RWPE1 (cell line): ENCODE measurements at regions not wholly inside any gene's neighbourhood (a gene's known extent, or its start where the extent isn't known, plus 50 kb on each side); places are given as distances from the start of the nearest gene placed in this dataset.

Experiments used
- CTCF ChIA-PET: fragments of 350-600 bp; sonication (Branson Sonifier 250); formaldehyde crosslinking; extraction: SDS; loops from one replicate; lab custom pipeline; 2021; lab: Yijun Ruan, JAX
- POLR2A ChIA-PET: fragments of 400-600 bp; formaldehyde crosslinking; extraction: SDS; loops from one replicate; lab custom pipeline; 2020; ENCODE audit warnings: antibody characterized with exemption; ENCODE audit not compliant: low non-redundant PET; lab: Yijun Ruan, JAX
- DNase-seq: peaks from one replicate; pipeline ENCODE4 v3.0.0; 2012; ENCODE audit warnings: low spot score
- H3K27ac ChIP-seq: fragments of 450-650 bp; 2 replicates; pipeline ENCODE4 v1.5.1; 2017
- TF ChIP-seq, protein P1 (sequence below): fragments of 450-650 bp; conservative IDR thresholded peaks from 2 replicates; pipeline ENCODE4 v1.5.1; 2017; ENCODE audit warnings: low read depth, mild to moderate bottlenecking

DNA sequence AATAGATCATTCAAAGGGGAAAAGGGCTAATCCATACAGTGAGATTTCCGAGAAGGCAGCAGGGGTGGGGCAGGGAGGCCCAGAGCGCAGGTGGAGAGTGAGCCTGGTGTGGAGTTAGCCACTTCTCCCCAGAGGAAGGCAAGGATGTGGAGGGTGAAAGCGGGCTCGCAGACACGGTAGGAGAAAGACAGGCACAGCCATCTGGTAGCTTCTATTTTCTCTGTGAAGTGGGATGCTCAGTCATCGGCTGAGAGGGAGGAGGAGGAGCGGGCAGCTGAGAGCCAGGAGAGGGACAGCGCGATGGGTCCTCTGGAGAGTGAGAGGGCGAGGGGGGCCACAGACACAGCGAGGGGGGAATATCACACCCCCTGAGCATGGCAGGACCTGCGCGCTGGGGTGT, 153.3 kb upstream of the NDUFV2 start:
- POLR2A ChIA-PET: no interaction called here
- TF ChIP-seq, protein P1, sequence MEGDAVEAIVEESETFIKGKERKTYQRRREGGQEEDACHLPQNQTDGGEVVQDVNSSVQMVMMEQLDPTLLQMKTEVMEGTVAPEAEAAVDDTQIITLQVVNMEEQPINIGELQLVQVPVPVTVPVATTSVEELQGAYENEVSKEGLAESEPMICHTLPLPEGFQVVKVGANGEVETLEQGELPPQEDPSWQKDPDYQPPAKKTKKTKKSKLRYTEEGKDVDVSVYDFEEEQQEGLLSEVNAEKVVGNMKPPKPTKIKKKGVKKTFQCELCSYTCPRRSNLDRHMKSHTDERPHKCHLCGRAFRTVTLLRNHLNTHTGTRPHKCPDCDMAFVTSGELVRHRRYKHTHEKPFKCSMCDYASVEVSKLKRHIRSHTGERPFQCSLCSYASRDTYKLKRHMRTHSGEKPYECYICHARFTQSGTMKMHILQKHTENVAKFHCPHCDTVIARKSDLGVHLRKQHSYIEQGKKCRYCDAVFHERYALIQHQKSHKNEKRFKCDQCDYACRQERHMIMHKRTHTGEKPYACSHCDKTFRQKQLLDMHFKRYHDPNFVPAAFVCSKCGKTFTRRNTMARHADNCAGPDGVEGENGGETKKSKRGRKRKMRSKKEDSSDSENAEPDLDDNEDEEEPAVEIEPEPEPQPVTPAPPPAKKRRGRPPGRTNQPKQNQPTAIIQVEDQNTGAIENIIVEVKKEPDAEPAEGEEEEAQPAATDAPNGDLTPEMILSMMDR: no peak
- peak overlapping the region; percentile 85 for H3K27ac ChIP-seq
- no peak for DNase-seq
- CTCF ChIA-PET: interaction anchor here (0.6 to 1.5 kb wide), 4 partner anchors 26 to 252 kb away, joined by 4 to 6 read pairs (median 4); no protein-coding TSS in a partner anchor

DNA sequence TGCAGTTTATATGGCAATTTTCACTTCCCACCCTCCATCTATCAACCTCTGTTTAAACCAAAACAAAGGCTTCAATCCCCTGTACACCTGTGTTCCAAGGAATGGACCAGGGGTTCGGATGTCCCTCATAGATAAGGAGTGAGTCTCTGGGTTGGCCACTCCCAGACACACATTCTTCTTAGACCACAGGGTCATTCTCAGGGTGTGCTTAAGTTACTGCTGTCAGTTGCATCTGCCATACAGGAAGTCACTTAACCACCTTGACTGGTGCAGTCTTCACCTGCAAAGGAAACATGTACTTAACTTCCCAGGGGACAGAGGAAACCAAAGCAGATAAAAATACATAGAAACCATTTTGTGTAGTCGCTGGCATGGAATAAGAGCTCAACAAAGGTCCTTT, 151.0 kb upstream of the NDUFV2 start:
- no peak overlapping the region for H3K27ac ChIP-seq
- POLR2A ChIA-PET: no interaction called here
- no peak for DNase-seq
- CTCF ChIA-PET: no interaction called here
- TF ChIP-seq, protein P1: no peak

DNA sequence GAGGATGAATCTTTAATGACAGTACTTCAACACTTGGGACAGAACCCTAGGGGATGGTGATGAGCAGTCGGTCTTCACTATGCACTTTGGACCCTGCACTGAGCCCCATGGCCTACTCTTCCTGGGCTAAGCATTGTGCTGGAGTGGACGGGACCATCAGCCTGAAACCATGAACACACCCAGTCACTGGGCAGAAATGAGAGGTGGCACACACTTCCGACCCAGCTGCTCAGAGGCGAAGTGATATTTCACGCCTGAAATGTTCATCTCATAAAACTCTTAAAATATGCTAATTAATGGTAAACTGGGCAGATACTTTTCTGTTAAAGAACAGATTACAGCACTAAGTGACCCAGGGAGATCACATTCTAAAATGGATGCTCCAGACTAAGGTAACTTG, 150.3 kb upstream of the NDUFV2 start:
- TF ChIP-seq, protein P1: no peak
- no peak overlapping the region for H3K27ac ChIP-seq
- POLR2A ChIA-PET: no interaction called here
- CTCF ChIA-PET: no interaction called here
- DNase-seq: no peak

DNA sequence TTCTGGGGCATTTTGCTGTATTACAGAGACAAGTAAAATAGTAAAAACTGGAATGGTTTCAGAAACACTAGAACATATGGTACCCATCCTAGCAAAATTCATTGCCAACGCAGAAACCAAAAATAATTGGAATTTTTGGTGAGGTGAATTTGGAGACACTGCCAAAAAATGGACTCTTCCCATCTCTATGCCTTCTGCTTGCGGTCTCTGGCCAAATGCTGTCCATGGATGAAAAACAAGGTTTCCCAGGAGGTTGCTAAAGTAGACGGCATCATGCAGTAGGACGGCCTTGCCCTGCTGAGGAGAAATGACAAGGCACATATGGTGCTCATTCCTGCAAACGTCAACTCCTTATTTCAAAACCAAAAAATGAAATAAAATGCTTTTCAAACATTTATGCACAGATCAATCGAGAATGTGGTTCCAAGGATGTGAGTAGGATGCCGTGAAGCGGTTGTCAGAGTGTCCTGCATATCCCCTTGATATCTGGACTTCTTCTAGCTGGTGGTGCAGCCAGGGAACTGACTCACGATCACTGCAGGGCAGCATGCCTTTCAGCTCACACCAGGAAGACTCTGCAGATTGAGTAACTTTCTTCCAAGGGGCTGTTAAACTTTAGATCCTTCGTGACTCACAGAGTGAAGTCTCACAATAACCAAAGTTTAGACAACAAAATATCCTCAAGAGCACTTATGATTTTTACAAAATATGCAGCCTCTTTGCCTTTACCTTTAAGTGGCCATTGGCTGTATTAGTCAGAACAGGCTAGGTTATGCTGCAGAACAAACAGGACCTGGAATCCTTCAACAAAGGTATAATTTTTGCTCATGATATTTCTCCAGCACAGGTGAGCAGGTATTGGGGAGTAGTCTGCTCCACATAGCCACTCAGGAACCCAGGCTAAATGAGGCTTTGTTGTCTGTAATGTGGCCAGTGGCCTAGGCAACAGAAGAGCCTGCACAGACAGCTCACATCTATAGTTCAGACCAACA, 149.4 kb upstream of the NDUFV2 start:
- peak; percentile 31 for DNase-seq
- POLR2A ChIA-PET: no interaction called here
- TF ChIP-seq, protein P1: no peak
- H3K27ac ChIP-seq: no peak overlapping the region
- CTCF ChIA-PET: no interaction called here

DNA sequence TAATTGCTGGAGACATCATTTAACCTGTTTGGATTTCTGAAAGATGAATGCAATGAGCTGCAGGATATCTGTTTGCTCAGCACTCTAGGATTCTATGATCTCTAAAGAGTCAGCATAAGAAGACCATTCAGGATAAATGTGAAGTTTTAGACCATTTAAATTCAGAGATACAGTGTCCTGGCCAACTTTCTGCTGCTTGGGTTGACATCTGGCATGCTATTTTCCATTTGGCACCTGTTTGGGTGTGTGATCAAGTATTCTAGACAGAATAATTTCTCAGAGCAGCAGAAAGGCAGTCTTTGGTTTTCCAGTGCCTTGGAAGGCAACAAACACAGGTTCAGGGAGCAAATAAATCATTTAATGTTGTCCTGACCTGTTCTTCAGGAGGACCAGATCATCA, 144.8 kb upstream of the NDUFV2 start:
- no peak for DNase-seq
- CTCF ChIA-PET: no interaction called here
- TF ChIP-seq, protein P1: no peak
- POLR2A ChIA-PET: no interaction called here
- H3K27ac ChIP-seq: no peak overlapping the region

DNA sequence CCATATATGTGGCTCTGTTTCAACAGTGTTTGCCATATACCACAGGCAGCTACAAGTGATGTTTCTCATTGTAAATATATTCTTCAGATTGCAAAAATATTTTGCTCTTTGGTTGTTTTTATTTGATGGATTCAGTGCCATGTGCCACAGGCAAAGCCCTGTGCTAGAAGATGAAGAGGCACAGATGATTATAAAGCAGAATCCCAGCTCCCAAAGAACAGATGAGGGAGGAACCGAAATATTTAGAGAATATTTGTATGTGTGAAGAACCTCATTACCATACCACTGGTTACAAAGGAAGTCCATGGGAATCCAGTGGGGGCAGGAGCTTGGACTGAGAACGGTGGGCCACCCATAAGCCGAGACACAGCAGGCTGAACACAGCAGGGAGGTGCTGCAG, 143.8 kb upstream of the NDUFV2 start:
- H3K27ac ChIP-seq: no peak overlapping the region; the same call in 1 of the 2 replicates
- TF ChIP-seq, protein P1: no peak
- POLR2A ChIA-PET: interaction anchor here (0.6 kb wide), 1 partner anchor 112 kb away, joined by 8 read pairs; no protein-coding TSS in a partner anchor
- DNase-seq: no peak
- CTCF ChIA-PET: no interaction called here
